ENCODE measurements at regions not wholly inside any gene's neighbourhood (a gene's known extent, or its start where the extent isn't known, plus 50 kb on each side); places are given as distances from the start of the nearest gene placed in this dataset.

DNA sequence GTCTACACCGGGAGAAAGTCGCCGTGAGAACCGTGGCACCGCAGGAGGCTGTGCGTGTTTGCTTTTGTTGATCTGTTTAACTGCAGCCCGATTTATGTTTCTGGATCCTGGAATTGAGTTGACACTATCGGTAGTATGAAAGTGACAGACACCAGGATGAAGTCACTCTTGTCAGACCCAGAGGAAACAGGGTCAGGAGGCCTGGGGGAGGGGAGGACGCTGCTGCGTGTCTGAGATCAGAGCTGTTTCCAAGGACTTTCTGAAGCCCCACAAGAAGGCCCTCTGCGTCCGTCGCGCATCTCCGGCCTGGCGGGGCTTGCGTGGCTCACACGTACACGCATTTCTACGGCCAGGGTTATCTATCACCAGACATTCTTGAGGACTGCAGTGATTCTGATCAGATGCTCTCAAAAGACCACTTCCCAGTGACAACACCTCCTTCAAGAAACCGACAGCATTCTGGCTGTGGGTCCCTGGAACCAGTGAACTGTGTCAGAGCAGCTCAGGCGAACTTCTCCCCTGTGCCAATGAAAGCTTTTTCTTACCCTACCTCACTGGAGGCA lies 263.4 kb downstream of the ADGRD1 start:
- DNase-seq (ENCODE audit: low spot score in 2 of 2), result no peak
- H3K4me3 ChIP-seq, result no peak overlapping the region
- H3K27me3 ChIP-seq, result no peaks in the 10 kb centered on the region
- intact Hi-C loops (cut with DNase I), result no loop called here
- TF ChIP-seq CTCF (IDR thresholded peaks at IDR 0.05), result no peak
- H3K4me1 ChIP-seq, result no peaks in the 10 kb centered on the region
- H3K27ac ChIP-seq, result no peak overlapping the region
- H3K9me3 ChIP-seq, result no peaks in the 10 kb centered on the region
- H3K36me3 ChIP-seq, result no peaks in the 10 kb centered on the region

DNA sequence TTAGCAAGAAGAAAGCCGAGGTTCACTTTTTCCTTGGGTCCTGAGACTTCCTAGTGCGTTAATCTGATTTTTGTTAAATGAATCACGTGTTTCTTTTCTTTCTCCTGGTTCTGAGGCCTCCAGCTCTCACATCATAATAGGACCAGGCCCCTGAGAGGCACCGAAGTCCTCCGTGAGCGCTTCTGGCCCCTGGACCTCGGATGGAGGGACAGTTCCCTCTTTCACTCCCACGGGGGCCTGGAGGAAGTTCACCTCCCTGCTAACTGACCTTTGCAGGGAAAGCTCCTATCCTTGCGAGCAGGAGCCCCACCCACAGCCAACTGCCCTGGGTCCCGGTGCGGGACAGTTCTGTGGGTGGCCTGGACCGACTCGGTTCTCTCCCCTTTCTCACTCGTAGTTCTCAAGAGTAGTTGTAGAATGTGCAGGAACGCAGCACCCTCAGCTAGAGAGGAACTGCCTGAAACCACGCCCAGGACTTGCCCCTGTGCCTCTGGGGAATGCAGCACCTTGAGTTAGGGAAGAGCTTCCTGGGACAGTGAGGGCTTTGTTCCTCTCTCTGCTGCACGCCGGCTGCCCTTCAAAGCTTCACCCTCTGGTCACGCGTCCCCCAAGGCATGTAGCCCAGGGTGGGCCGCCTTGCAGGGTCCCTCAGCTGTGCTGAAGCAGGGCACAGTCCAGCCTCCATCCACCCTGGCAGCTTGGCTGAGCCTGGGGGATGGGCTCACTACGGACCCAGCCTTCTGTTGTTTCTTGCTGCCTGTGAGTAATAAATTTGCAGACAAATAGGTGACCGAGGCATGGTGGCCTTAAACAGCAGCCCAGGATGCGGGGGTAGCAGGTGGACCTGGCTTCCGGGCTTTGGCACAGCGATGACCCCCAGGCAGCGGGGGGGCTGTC lies 264.6 kb downstream of the ADGRD1 start:
- no peak overlapping the region for H3K4me3 ChIP-seq
- intact Hi-C loops (cut with DNase I), result no loop called here
- H3K4me1 ChIP-seq, result no peaks in the 10 kb centered on the region
- TF ChIP-seq CTCF (IDR thresholded peaks at IDR 0.05), result no peak
- no peaks in the 10 kb centered on the region for H3K9me3 ChIP-seq
- no peaks in the 10 kb centered on the region for H3K36me3 ChIP-seq
- no peak overlapping the region for H3K27ac ChIP-seq
- DNase-seq (ENCODE audit: low spot score in 2 of 2), result no peak
- no peaks in the 10 kb centered on the region for H3K27me3 ChIP-seq

DNA sequence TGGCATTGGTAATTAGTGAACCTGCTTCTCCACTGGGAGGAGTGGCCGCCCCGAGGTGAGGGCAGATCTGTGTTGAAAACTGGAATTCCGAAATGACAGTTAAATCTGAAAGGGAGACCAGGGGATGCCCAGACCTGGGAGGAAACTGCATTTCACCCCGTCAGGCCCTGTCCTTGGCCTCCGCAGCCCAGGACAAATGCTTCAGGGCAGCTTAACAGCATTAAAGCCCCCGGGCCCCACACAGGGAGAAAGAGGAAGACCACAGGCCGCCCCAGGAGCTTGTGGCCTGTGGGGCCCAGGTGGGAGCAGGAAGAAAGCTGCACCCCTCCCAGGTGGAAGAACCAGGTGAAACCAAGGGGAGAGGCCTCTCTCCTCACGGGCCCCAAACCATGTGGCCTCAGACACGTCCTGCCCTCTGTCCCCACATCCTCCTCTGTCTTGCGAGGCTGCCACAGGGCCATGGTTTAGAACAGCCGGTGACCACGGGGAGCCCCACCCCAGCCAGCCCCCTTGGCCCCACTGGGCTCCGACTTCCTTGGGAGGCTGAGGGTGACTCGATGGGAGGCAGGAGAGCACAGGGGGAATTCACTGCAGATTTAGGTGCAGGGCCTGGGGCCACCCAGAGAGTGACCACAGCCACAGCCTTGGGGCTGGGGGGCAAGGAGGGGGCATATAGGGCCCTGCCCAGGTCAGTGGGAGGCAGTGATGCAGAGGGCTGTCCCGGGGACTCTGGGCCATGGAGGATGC lies 265.4 kb downstream of the ADGRD1 start:
- no peak for TF ChIP-seq CTCF (IDR thresholded peaks at IDR 0.05)
- intact Hi-C loops (cut with DNase I), result no loop called here
- no peaks in the 10 kb centered on the region for H3K9me3 ChIP-seq
- no peaks in the 10 kb centered on the region for H3K4me1 ChIP-seq
- H3K27me3 ChIP-seq, result no peaks in the 10 kb centered on the region
- H3K36me3 ChIP-seq, result no peaks in the 10 kb centered on the region
- no peak overlapping the region for H3K4me3 ChIP-seq
- H3K27ac ChIP-seq, result no peak overlapping the region
- no peak for DNase-seq (ENCODE audit: low spot score in 2 of 2)

GRCh38 chr12:131219670-131220330 lies 266.1 kb downstream of the ADGRD1 start:
- no peak overlapping the region for H3K4me3 ChIP-seq
- DNase-seq (ENCODE audit: low spot score in 2 of 2), result no peak
- no peak overlapping the region for H3K27ac ChIP-seq
- no peaks in the 10 kb centered on the region for H3K36me3 ChIP-seq
- no peaks in the 10 kb centered on the region for H3K27me3 ChIP-seq
- H3K9me3 ChIP-seq, result no peaks in the 10 kb centered on the region
- no peak for TF ChIP-seq CTCF (IDR thresholded peaks at IDR 0.05)
- intact Hi-C loops (cut with DNase I), result no loop called here
- no peaks in the 10 kb centered on the region for H3K4me1 ChIP-seq

DNA sequence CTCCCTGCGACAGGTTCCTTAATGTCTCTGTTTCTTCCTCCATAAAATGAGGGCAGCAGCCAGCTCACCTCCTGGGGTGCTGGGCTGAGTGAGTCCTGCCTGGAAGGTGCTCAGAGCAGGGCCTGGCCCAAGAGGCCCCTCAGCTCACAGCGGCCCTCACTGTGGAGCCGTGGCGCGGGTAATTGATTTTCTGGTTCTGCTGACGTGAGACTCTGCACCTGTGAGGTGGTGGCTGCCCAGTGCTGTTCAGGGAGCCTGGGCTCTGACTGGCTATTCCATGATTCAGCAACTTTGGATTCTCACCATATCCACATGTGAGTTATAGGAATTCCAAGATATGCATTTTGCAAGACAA lies 266.6 kb downstream of the ADGRD1 start:
- Histone ChIP-seq H3K27me3 (no peaks in the 10 kb centered on the region), H3K36me3 (no peaks in the 10 kb centered on the region)
- no peak for DNase-seq (ENCODE audit: low spot score in 2 of 2)

More for the DNA sequence above, 266.6 kb downstream of the ADGRD1 start:
- H3K4me3 ChIP-seq, result no peak overlapping the region
- no peak for TF ChIP-seq CTCF (IDR thresholded peaks at IDR 0.05)
- no peaks in the 10 kb centered on the region for H3K9me3 ChIP-seq
- H3K4me1 ChIP-seq, result no peaks in the 10 kb centered on the region
- intact Hi-C loops (cut with DNase I), result no loop called here
- H3K27ac ChIP-seq, result no peak overlapping the region

Measured in ascending aorta (tissue), 2 donors.